ENCODE measurements at regions not wholly inside any gene's neighbourhood (a gene's known extent, or its start where the extent isn't known, plus 50 kb on each side); places are given as distances from the start of the nearest gene placed in this dataset.

DNA sequence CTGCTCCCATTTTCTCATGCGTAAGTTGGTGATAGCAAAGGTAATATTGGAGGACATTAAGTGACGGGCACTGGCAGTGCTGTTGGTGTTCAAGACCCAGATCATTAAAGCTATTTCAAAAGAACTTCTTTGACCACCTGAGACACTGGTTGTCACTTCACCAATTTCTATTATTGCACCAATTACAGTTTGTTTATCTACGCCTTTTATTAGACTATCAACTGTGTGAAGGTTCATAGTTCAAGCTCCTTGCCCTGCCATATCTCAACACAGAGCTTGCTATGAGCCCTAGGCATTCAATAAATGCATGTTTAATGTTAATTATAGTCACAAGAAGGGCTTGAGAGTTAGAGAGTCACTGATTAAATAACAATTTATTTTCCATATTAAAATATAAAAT lies 778.7 kb upstream of the HS3ST1 start (continued):
- TF ChIP-seq ZNF510 (CRISPR knock-in tag; IDR thresholded peaks at IDR 0.05; ENCODE audit: low read depth) (no peak), ZNF207 (IDR thresholded peaks at IDR 0.05; ENCODE audit: borderline replicate concordance) (no peak), RFX1 (IDR thresholded peaks at IDR 0.05) (no peak), HIVEP1 (CRISPR knock-in tag; IDR thresholded peaks at IDR 0.05) (no peak)

DNA sequence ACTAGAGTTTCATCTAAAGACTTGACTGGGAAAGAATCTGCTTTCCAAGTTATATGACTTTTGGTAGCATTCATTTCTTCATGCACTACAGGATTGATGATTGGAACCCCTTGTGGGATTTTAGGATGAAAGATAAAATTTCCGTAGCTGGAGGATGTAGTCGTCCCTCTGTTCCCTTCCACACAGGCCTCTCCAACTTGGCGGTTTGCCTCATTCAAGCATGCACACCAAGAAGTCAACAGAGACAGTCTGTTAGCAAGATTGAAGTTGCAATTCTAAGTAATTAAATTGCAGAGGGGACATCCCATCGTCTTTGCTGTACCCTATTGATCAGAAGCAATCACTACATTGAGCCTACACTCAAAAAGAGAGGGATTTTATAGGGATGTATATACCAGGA lies 777.4 kb upstream of the HS3ST1 start:
- Histone ChIP-seq H3K4me2 (ENCODE audit: low read depth, low read length) (no peak overlapping the region), H3K9me3 (ENCODE audit: low read length) (peaks cover 85% of the 10 kb centered on the region), H4K20me1 (ENCODE audit: insufficient read depth, low read length) (no peaks in the 10 kb centered on the region), H3K27me3 (ENCODE audit: control insufficient read depth in 1 of 2, insufficient read depth in 2 of 2, low read length in 2 of 2) (no peaks in the 10 kb centered on the region), H3K4me3 (replicated peaks in 1 of 3; ENCODE audit: insufficient read depth in 1 of 3, low read depth in 2 of 3, low read length in 3 of 3) (no peak overlapping the region), H2AFZ (ENCODE audit: low read length) (no peak overlapping the region), H3K4me1 (ENCODE audit: insufficient read depth, low read length) (no peaks in the 10 kb centered on the region), H3K79me2 (ENCODE audit: insufficient read depth, low read length) (no peaks in the 10 kb centered on the region), H3K27ac (ENCODE audit: extremely low read length, insufficient read depth, low read length) (no peak overlapping the region), H3K9ac (ENCODE audit: insufficient read depth, low read depth, low read length) (no peak overlapping the region), H3K36me3 (replicated peaks in 1 of 2; ENCODE audit: control insufficient read depth in 1 of 2, insufficient read depth in 2 of 2, low read length in 2 of 2) (no peaks in the 10 kb centered on the region)
- intact Hi-C loops (cut with micrococcal nuclease; ENCODE audit: unreplicated experiment), result no loop called here
- BruUV-seq (replicated peaks), result no TSS peak
- TF ChIP-seq PHF21A (CRISPR knock-in tag; IDR thresholded peaks at IDR 0.05), result no peak
- no peak for TF ChIP-seq PLRG1 (conservative IDR thresholded peaks at IDR 0.05)
- no peak for TF ChIP-seq ZNF343 (CRISPR knock-in tag; IDR thresholded peaks at IDR 0.05)
- TF ChIP-seq, protein P1, sequence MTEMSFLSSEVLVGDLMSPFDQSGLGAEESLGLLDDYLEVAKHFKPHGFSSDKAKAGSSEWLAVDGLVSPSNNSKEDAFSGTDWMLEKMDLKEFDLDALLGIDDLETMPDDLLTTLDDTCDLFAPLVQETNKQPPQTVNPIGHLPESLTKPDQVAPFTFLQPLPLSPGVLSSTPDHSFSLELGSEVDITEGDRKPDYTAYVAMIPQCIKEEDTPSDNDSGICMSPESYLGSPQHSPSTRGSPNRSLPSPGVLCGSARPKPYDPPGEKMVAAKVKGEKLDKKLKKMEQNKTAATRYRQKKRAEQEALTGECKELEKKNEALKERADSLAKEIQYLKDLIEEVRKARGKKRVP (CRISPR knock-in tag; IDR thresholded peaks at IDR 0.05), result no peak
- no peak for TF ChIP-seq MTA1 (CRISPR knock-in tag; IDR thresholded peaks at IDR 0.05; ENCODE audit: borderline replicate concordance)
- no peak for TF ChIP-seq ZNF672 (CRISPR knock-in tag; IDR thresholded peaks at IDR 0.05)
- no peak for TF ChIP-seq CREM (IDR thresholded peaks at IDR 0.05)
- TF ChIP-seq CREM (CRISPR knock-in tag; IDR thresholded peaks at IDR 0.05), result no peak
- TF ChIP-seq, protein P2, sequence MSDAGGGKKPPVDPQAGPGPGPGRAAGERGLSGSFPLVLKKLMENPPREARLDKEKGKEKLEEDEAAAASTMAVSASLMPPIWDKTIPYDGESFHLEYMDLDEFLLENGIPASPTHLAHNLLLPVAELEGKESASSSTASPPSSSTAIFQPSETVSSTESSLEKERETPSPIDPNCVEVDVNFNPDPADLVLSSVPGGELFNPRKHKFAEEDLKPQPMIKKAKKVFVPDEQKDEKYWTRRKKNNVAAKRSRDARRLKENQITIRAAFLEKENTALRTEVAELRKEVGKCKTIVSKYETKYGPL (CRISPR knock-in tag; IDR thresholded peaks at IDR 0.05), result no peak
- TF ChIP-seq, protein P3, sequence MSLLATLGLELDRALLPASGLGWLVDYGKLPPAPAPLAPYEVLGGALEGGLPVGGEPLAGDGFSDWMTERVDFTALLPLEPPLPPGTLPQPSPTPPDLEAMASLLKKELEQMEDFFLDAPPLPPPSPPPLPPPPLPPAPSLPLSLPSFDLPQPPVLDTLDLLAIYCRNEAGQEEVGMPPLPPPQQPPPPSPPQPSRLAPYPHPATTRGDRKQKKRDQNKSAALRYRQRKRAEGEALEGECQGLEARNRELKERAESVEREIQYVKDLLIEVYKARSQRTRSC (CRISPR knock-in tag; IDR thresholded peaks at IDR 0.05; ENCODE audit: low read depth), result no peak
- TF ChIP-seq, protein P4, sequence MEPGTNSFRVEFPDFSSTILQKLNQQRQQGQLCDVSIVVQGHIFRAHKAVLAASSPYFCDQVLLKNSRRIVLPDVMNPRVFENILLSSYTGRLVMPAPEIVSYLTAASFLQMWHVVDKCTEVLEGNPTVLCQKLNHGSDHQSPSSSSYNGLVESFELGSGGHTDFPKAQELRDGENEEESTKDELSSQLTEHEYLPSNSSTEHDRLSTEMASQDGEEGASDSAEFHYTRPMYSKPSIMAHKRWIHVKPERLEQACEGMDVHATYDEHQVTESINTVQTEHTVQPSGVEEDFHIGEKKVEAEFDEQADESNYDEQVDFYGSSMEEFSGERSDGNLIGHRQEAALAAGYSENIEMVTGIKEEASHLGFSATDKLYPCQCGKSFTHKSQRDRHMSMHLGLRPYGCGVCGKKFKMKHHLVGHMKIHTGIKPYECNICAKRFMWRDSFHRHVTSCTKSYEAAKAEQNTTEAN (CRISPR knock-in tag; conservative IDR thresholded peaks at IDR 0.05), result no peak
- TF ChIP-seq, protein P5, sequence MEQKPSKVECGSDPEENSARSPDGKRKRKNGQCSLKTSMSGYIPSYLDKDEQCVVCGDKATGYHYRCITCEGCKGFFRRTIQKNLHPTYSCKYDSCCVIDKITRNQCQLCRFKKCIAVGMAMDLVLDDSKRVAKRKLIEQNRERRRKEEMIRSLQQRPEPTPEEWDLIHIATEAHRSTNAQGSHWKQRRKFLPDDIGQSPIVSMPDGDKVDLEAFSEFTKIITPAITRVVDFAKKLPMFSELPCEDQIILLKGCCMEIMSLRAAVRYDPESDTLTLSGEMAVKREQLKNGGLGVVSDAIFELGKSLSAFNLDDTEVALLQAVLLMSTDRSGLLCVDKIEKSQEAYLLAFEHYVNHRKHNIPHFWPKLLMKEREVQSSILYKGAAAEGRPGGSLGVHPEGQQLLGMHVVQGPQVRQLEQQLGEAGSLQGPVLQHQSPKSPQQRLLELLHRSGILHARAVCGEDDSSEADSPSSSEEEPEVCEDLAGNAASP (CRISPR knock-in tag; IDR thresholded peaks at IDR 0.05; ENCODE audit: borderline replicate concordance), result no peak
- TF ChIP-seq, protein P6, sequence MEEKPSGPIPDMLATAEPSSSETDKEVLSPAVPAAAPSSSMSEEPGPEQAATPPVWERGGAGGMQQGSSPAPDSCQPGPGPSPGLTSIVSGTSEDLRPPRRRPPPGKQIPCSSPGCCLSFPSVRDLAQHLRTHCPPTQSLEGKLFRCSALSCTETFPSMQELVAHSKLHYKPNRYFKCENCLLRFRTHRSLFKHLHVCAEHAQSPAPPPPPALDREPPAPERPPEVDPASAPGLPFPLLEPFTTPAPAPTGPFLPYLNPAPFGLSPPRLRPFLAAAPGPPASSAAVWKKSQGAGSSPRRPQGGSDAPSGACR (CRISPR knock-in tag; IDR thresholded peaks at IDR 0.05), result no peak
- TF ChIP-seq NFKB2 (CRISPR knock-in tag; IDR thresholded peaks at IDR 0.05; ENCODE audit: borderline replicate concordance), result no peak
- CTCF ChIA-PET (ENCODE audit: low intra/inter-chr PET ratio, low total read pairs), result no interaction called here
- FAIRE-seq (no peak), ATAC-seq (no peak), DNase-seq (ENCODE audit: low spot score) (no peak)
- POLR2A ChIA-PET, result no interaction called here
- WGBS (ENCODE audit: low lambda C conversion rate), result 17% methylated on average over 4 of the region's 4 CpGs
- in situ Hi-C loops (cut with HindIII; ENCODE audit: extremely low pct_ligation_motif_present, low pct_unique_long_range_greater_than_20kb), result no loop called here

All from HepG2 (cell line).